ENCODE measurements at regions not wholly inside any gene's neighbourhood (a gene's known extent, or its start where the extent isn't known, plus 50 kb on each side); places are given as distances from the start of the nearest gene placed in this dataset.

DNA sequence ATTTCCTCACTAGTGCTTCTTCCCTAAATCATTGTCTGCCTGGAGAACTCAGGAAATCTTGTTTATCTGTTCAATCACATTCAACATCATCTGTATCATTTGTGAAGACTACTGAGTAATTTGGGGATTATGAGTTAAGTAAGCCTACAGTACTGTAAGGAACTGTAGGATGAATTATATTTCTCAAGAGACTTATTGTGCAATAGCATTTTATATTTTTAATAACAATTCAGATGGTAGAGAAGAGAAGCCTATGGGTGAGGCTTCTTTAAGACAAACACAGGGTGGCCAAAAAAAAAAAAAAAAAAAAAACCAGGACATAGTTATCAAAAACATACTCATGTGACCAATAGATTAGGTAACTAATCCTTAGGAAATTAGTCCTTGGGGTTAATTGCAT is 282.7 kb downstream of the FAM181B start:
- H3K23ac ChIP-seq (ENCODE audit: insufficient read length, low read depth, low read length) = no peak overlapping the region
- H3K27ac ChIP-seq (ENCODE audit: insufficient read length, low read depth, low read length) = no peak overlapping the region
- no peaks in the 10 kb centered on the region; the same call in 1 of the 2 replicates for H3K27me3 Mint-ChIP-seq (ENCODE audit: low read depth)
- H2BK5ac ChIP-seq (ENCODE audit: insufficient read length, low read length) = no peak overlapping the region
- no peaks in the 10 kb centered on the region for H3K36me3 Mint-ChIP-seq (ENCODE audit: insufficient read depth in 1 of 3, low read depth in 3 of 3)
- no peak overlapping the region for H3K9ac ChIP-seq (ENCODE audit: extremely low read depth, insufficient read length, low read length)
- H3K56ac ChIP-seq (ENCODE audit: insufficient read length, low read depth, low read length) = no peak overlapping the region
- H2BK15ac ChIP-seq (ENCODE audit: low read depth, low read length) = no peak overlapping the region
- TF ChIP-seq, protein P1, sequence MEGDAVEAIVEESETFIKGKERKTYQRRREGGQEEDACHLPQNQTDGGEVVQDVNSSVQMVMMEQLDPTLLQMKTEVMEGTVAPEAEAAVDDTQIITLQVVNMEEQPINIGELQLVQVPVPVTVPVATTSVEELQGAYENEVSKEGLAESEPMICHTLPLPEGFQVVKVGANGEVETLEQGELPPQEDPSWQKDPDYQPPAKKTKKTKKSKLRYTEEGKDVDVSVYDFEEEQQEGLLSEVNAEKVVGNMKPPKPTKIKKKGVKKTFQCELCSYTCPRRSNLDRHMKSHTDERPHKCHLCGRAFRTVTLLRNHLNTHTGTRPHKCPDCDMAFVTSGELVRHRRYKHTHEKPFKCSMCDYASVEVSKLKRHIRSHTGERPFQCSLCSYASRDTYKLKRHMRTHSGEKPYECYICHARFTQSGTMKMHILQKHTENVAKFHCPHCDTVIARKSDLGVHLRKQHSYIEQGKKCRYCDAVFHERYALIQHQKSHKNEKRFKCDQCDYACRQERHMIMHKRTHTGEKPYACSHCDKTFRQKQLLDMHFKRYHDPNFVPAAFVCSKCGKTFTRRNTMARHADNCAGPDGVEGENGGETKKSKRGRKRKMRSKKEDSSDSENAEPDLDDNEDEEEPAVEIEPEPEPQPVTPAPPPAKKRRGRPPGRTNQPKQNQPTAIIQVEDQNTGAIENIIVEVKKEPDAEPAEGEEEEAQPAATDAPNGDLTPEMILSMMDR (conservative IDR thresholded peaks at IDR 0.05) = no peak
- no peak overlapping the region for H3K14ac ChIP-seq (ENCODE audit: insufficient read depth, low read length)
- no peaks in the 10 kb centered on the region for H4K20me1 ChIP-seq (ENCODE audit: control insufficient read depth, insufficient read depth, insufficient read length)
- no peaks in the 10 kb centered on the region for H3K27me3 ChIP-seq (ENCODE audit: insufficient read depth, low read length)
- no peak for DNase-seq
- H3K23me2 ChIP-seq (ENCODE audit: insufficient read length, low read depth, low read length, poor library complexity, severe bottlenecking) = no peaks in the 10 kb centered on the region
- H4K5ac ChIP-seq (ENCODE audit: insufficient read length, low read depth, low read length) = no peak overlapping the region
- H3K9me3 ChIP-seq (ENCODE audit: control insufficient read depth, low read depth, low read length) = no peaks in the 10 kb centered on the region
- no peaks in the 10 kb centered on the region for H3K79me1 ChIP-seq (ENCODE audit: insufficient read depth, low read depth, low read length, poor library complexity, severe bottlenecking)
- no peaks in the 10 kb centered on the region for H3K4me1 ChIP-seq (ENCODE audit: insufficient read depth, low read length)
- H2AK5ac ChIP-seq (ENCODE audit: insufficient read length, low read length) = no peak overlapping the region
- H3K18ac ChIP-seq (ENCODE audit: insufficient read length, low read depth, low read length) = no peak overlapping the region
- H3T11ph ChIP-seq (ENCODE audit: low read length) = no peak overlapping the region
- H3K9me3 Mint-ChIP-seq = no peaks in the 10 kb centered on the region
- no peak overlapping the region for H3K27ac Mint-ChIP-seq
- H4K91ac ChIP-seq (ENCODE audit: insufficient read length, low read depth, low read length) = no peak overlapping the region
- no peak overlapping the region for H3K4me2 ChIP-seq (ENCODE audit: insufficient read depth, insufficient read length, low read length)
- H2BK20ac ChIP-seq (ENCODE audit: low read depth, low read length, poor library complexity, severe bottlenecking) = no peak overlapping the region
- no peak overlapping the region for H2BK12ac ChIP-seq (ENCODE audit: insufficient read length, low read depth, low read length)
- H2AFZ ChIP-seq (ENCODE audit: low read length) = no peak overlapping the region
- no peak overlapping the region for H3K4ac ChIP-seq (ENCODE audit: low read depth, low read length)
- no peaks in the 10 kb centered on the region for H3K4me1 Mint-ChIP-seq
- no peaks in the 10 kb centered on the region for H3K79me2 ChIP-seq (ENCODE audit: insufficient read depth, low read length)
- H2BK120ac ChIP-seq (ENCODE audit: low read depth, low read length, poor library complexity, severe bottlenecking) = no peak overlapping the region
- H3K4me3 Mint-ChIP-seq = no peak overlapping the region
- H4K8ac ChIP-seq (replicated peaks; ENCODE audit: insufficient read length, low read depth, low read length) = no peak overlapping the region

All from H9 (cell line).